Coronary artery (tissue), 2 donors: ENCODE measurements at regions not wholly inside any gene's neighbourhood (a gene's known extent, or its start where the extent isn't known, plus 50 kb on each side); places are given as distances from the start of the nearest gene placed in this dataset.

ENCODE experiments used
- DNase-seq: peaks from one replicate; pipeline ENCODE4 v3.0.0-alpha.2; 2017; ENCODE audit warnings: low spot score
- H3K27ac ChIP-seq, 2 donors: fragments of 200-600 bp; sonication (generic); one replicate each; pipeline ENCODE4 v1.5.1; 2016 to 2019
- H3K4me3 ChIP-seq: fragments of 200-600 bp; sonication (generic); 2 replicates; pipeline ENCODE4 v1.5.1; 2016; ENCODE audit warnings: mild to moderate bottlenecking, moderate library complexity
- CTCF ChIP-seq: fragments of 200-600 bp; sonication (generic); IDR thresholded peaks from one replicate; pipeline ENCODE4 v1.5.1; 2019; ENCODE audit warnings: antibody characterized with exemption

GRCh38 chr7:131109759-131110296 is 217.8 kb upstream of the MKLN1 start:
- Histone ChIP-seq H3K27ac (peak overlapping the region; percentile 99 to 100), H3K4me3 (peak overlapping the region; percentile 98)

GRCh38 chr7:131110297-131111080 is 217.2 kb upstream of the MKLN1 start:
- TF ChIP-seq CTCF: no peak
- Histone ChIP-seq H3K27ac (peak overlapping the region; percentile 99 to 100), H3K4me3 (peak overlapping the region; percentile 98)
- DNase-seq: peak; percentile 80

More at GRCh38 chr7:131109759-131110296, 217.8 kb upstream of the MKLN1 start:
- TF ChIP-seq CTCF: no peak
- DNase-seq: peak; percentile 96

GRCh38 chr7:131111081-131111576 is 216.5 kb upstream of the MKLN1 start:
- DNase-seq: no peak
- no peak for TF ChIP-seq CTCF
- Histone ChIP-seq H3K27ac (peak overlapping the region; percentile 99 to 100), H3K4me3 (peak overlapping the region; percentile 98)

DNA sequence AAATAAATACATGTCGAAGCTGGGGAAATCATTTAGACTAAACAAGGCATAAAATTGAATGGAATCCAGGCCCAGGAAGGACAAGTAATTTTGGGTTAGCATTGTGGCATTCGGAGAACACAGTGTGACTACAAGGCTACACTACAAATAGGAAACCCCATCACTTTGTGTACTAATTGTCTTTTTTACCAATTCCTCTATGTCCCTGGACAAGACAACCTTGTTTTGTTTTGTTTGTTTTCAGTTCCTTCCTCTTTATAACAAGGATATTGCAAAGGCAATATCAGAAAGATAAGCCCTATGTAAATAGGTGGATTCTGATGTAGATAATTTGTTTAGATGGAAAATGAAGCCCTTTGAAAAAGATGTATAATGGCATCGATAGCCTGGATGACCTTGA is 215.9 kb upstream of the MKLN1 start:
- no peak for TF ChIP-seq CTCF
- peak overlapping the region in 1 of 2 donors; percentile 100 for H3K27ac ChIP-seq
- H3K4me3 ChIP-seq: peak overlapping the region; percentile 98

DNA sequence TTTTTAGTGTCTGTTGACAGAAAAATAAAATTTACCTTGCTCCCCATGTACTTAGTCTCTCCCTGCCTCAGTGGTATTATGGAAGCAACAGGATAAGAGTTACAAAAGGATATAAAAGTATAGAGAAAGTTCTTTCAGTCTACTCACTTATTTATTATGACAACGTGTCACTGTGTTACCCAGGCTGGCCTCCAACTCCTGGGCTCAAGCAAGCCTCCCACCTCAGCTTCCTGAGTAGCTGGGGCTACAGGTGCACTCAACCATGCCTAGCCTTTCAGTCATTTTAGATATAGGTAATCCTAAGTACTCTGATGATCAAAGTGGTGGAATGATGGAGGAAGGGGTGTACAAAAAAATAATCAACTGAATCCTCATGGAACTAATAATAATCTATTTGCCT is 215.2 kb upstream of the MKLN1 start:
- Histone ChIP-seq H3K4me3 (no peak overlapping the region), H3K27ac (no peak overlapping the region)
- TF ChIP-seq CTCF: no peak
- no peak for DNase-seq

More for the DNA sequence above, 215.9 kb upstream of the MKLN1 start:
- DNase-seq: no peak

GRCh38 chr7:131115340-131115739 is 212.3 kb upstream of the MKLN1 start:
- no peak overlapping the region for H3K4me3 ChIP-seq
- TF ChIP-seq CTCF: no peak
- H3K27ac ChIP-seq: no peak overlapping the region
- no peak for DNase-seq

GRCh38 chr7:131117439-131117838 is 210.2 kb upstream of the MKLN1 start:
- no peak for TF ChIP-seq CTCF
- no peak for DNase-seq
- Histone ChIP-seq H3K4me3 (no peak overlapping the region), H3K27ac (no peak overlapping the region)
